ENCODE measurements at regions not wholly inside any gene's neighbourhood (a gene's known extent, or its start where the extent isn't known, plus 50 kb on each side); places are given as distances from the start of the nearest gene placed in this dataset.

- ChIA-PET POLR2A (no interaction called here), CTCF (no interaction called here)
- DNase-seq (ENCODE audit: low read depth) = no peak
- no peak overlapping the region for H3K4me3 ChIP-seq (ENCODE audit: low read depth, low read length)
- no peak for TF ChIP-seq CTCF (IDR thresholded peaks at IDR 0.05; ENCODE audit: insufficient read depth, low read depth, low read length)
- H3K27me3 ChIP-seq (ENCODE audit: control insufficient read depth, insufficient read depth, low read length) = no peaks in the 10 kb centered on the region
- peaks cover 18% of the 10 kb centered on the region for H3K36me3 ChIP-seq (ENCODE audit: control insufficient read depth, insufficient read depth, low read length)
These were observed 172.6 kb upstream of the KLF14 start for GRCh38 chr7:130906575-130906974.

GRCh38 chr7:130907439-130907838, 173.4 kb upstream of the KLF14 start:
- Histone ChIP-seq H3K27me3 (ENCODE audit: control insufficient read depth, insufficient read depth, low read length) (no peaks in the 10 kb centered on the region), H3K4me3 (ENCODE audit: low read depth, low read length) (no peak overlapping the region; the same call in 1 of the 2 replicates), H3K36me3 (ENCODE audit: control insufficient read depth, insufficient read depth, low read length) (peaks cover 15% of the 10 kb centered on the region)
- CTCF ChIA-PET = no interaction called here
- POLR2A ChIA-PET = interaction anchor here (0.6 kb wide), 1 partner anchor 99 kb away, joined by 8 read pairs; no protein-coding TSS in a partner anchor
- TF ChIP-seq CTCF (IDR thresholded peaks at IDR 0.05; ENCODE audit: insufficient read depth, low read depth, low read length) = no peak
- no peak for DNase-seq (ENCODE audit: low read depth)

- POLR2A ChIA-PET = interaction anchor here (0.6 kb wide), 1 partner anchor 100 kb away, joined by 8 read pairs; no protein-coding TSS in a partner anchor
- Histone ChIP-seq H3K4me3 (ENCODE audit: low read depth, low read length) (peak overlapping the region; percentile 70), H3K27me3 (ENCODE audit: control insufficient read depth, insufficient read depth, low read length) (no peaks in the 10 kb centered on the region), H3K36me3 (ENCODE audit: control insufficient read depth, insufficient read depth, low read length) (peaks cover 10% of the 10 kb centered on the region)
- DNase-seq (ENCODE audit: low read depth) = no peak
- TF ChIP-seq CTCF (IDR thresholded peaks at IDR 0.05; ENCODE audit: insufficient read depth, low read depth, low read length) = no peak
- CTCF ChIA-PET = interaction anchor here (0.9 to 2.3 kb wide), 4 partner anchors 12 to 132 kb away, joined by 4 to 9 read pairs (median 4); no protein-coding TSS in a partner anchor
These were observed 174.5 kb upstream of the KLF14 start for GRCh38 chr7:130908345-130909160.

- POLR2A ChIA-PET = interaction anchor here (0.5 kb wide), 1 partner anchor 117 kb away, joined by 3 read pairs; no protein-coding TSS in a partner anchor
- Histone ChIP-seq H3K4me3 (ENCODE audit: low read depth, low read length) (peak overlapping the region; percentile 70), H3K36me3 (ENCODE audit: control insufficient read depth, insufficient read depth, low read length) (peaks cover 10% of the 10 kb centered on the region), H3K27me3 (ENCODE audit: control insufficient read depth, insufficient read depth, low read length) (no peaks in the 10 kb centered on the region)
- no peak for DNase-seq (ENCODE audit: low read depth)
- TF ChIP-seq CTCF (IDR thresholded peaks at IDR 0.05; ENCODE audit: insufficient read depth, low read depth, low read length) = no peak
- CTCF ChIA-PET = interaction anchor here (0.9 to 3.2 kb wide), 4 partner anchors 13 to 131 kb away, joined by 4 to 25 read pairs (median 6); no protein-coding TSS in a partner anchor
These were observed 175.3 kb upstream of the KLF14 start for GRCh38 chr7:130909161-130909836.

All from BJ (cell line).